Activated B cell treated with CpG ODN at 0.5 μM for 24 hours (primary cell): ENCODE measurements at regions not wholly inside any gene's neighbourhood (a gene's known extent, or its start where the extent isn't known, plus 50 kb on each side); places are given as distances from the start of the nearest gene placed in this dataset.

Source experiments
- ATAC-seq: fragments of 200-7000 bp; cut with Tn5 transposase; one replicate; pipeline ENCODE4 v1.10.0; 2021; ENCODE audit warnings: low read depth, mild to moderate bottlenecking, moderate library complexity
- CTCF ChIA-PET: fragments of 350-600 bp; sonication (Branson Sonifier 250); formaldehyde crosslinking; loops from one replicate; lab custom pipeline; 2021; ENCODE audit warnings: antibody characterized with exemption; lab: Charles Lee
- POLR2A ChIA-PET: fragments of 350-600 bp; sonication (Branson Sonifier 250); formaldehyde crosslinking; loops from one replicate; lab custom pipeline; 2021; ENCODE audit warnings: antibody characterized with exemption; lab: Charles Lee
- DNase-seq: peaks from one replicate; pipeline ENCODE4 v3.0.0; 2022
- H3K27ac Mint-ChIP-seq: one replicate; pipeline ENCODE4 v1.8.0; 2020; ENCODE audit warnings: mixed read lengths
- H3K27me3 Mint-ChIP-seq: one replicate; pipeline ENCODE4 v1.8.0; 2021; ENCODE audit warnings: mixed read lengths
- H3K36me3 Mint-ChIP-seq: one replicate; pipeline ENCODE4 v1.8.0; 2021; ENCODE audit warnings: low read depth, mixed read lengths
- H3K4me1 Mint-ChIP-seq: one replicate; pipeline ENCODE4 v1.8.0; 2021; ENCODE audit warnings: mixed read lengths
- H3K4me3 Mint-ChIP-seq: one replicate; pipeline ENCODE4 v1.8.0; 2020; ENCODE audit warnings: mild to moderate bottlenecking, mixed read lengths
- H3K9me3 Mint-ChIP-seq: one replicate; pipeline ENCODE4 v1.8.0; 2020; ENCODE audit warnings: mixed read lengths
- CTCF ChIP-seq: fragments of 200-600 bp; IDR thresholded peaks from one replicate; pipeline ENCODE4 v1.8.0; 2022; ENCODE audit warnings: antibody characterized with exemption, mild to moderate bottlenecking
- intact Hi-C: fragments of 100-400 bp; cut with micrococcal nuclease; formaldehyde crosslinking; loops from one replicate; pipeline ENCODE4 v1.15.1; 2024

GRCh38 chr3:135366816-135367215, 571.8 kb downstream of the EPHB1 start:
- no peak overlapping the region for H3K4me3 Mint-ChIP-seq
- H3K9me3 Mint-ChIP-seq, result no peaks in the 10 kb centered on the region
- DNase-seq (no peak), ATAC-seq (no peak)
- H3K36me3 Mint-ChIP-seq, result no peaks in the 10 kb centered on the region
- no peak overlapping the region for H3K27ac Mint-ChIP-seq
- intact Hi-C loops, result no loop called here
- POLR2A ChIA-PET, result no interaction called here
- CTCF ChIA-PET, result no interaction called here
- no peak for TF ChIP-seq CTCF
- no peaks in the 10 kb centered on the region for H3K27me3 Mint-ChIP-seq
- H3K4me1 Mint-ChIP-seq, result no peaks in the 10 kb centered on the region

- Mint-ChIP-seq H3K36me3 (no peaks in the 10 kb centered on the region), H3K27me3 (no peaks in the 10 kb centered on the region), H3K4me1 (no peaks in the 10 kb centered on the region), H3K4me3 (no peak overlapping the region), H3K9me3 (no peaks in the 10 kb centered on the region), H3K27ac (no peak overlapping the region)
- POLR2A ChIA-PET, result no interaction called here
- TF ChIP-seq CTCF, result no peak
- DNase-seq, result no peak
- ATAC-seq, result no peak
- CTCF ChIA-PET, result no interaction called here
- intact Hi-C loops, result no loop called here
Measured at GRCh38 chr3:135368316-135368715, 573.3 kb downstream of the EPHB1 start.

GRCh38 chr3:135368781-135369180, 573.7 kb downstream of the EPHB1 start:
- ChIA-PET CTCF (no interaction called here), POLR2A (interaction anchor here (0.5 kb wide), 1 partner anchor 511 kb away, joined by 3 read pairs; no protein-coding TSS in a partner anchor)
- H3K4me3 Mint-ChIP-seq, result no peak overlapping the region

GRCh38 chr3:135374571-135374970, 579.5 kb downstream of the EPHB1 start:
- no peak overlapping the region for H3K27ac Mint-ChIP-seq
- H3K9me3 Mint-ChIP-seq, result no peaks in the 10 kb centered on the region
- H3K4me3 Mint-ChIP-seq, result no peak overlapping the region
- DNase-seq (no peak), ATAC-seq (no peak)
- ChIA-PET POLR2A (no interaction called here), CTCF (no interaction called here)
- no peaks in the 10 kb centered on the region for H3K27me3 Mint-ChIP-seq
- H3K4me1 Mint-ChIP-seq, result no peaks in the 10 kb centered on the region
- H3K36me3 Mint-ChIP-seq, result no peaks in the 10 kb centered on the region
- intact Hi-C loops, result no loop called here
- TF ChIP-seq CTCF, result no peak

More at GRCh38 chr3:135368781-135369180, 573.7 kb downstream of the EPHB1 start:
- intact Hi-C loops, result no loop called here
- ATAC-seq (no peak), DNase-seq (no peak)
- no peaks in the 10 kb centered on the region for H3K9me3 Mint-ChIP-seq
- no peaks in the 10 kb centered on the region for H3K27me3 Mint-ChIP-seq
- H3K4me1 Mint-ChIP-seq, result no peaks in the 10 kb centered on the region
- H3K27ac Mint-ChIP-seq, result no peak overlapping the region
- no peaks in the 10 kb centered on the region for H3K36me3 Mint-ChIP-seq
- no peak for TF ChIP-seq CTCF

GRCh38 chr3:135382188-135382587, 583.3 kb upstream of the PPP2R3A start:
- DNase-seq (no peak), ATAC-seq (no peak)
- Mint-ChIP-seq H3K27me3 (no peaks in the 10 kb centered on the region), H3K36me3 (no peaks in the 10 kb centered on the region), H3K27ac (no peak overlapping the region), H3K4me3 (no peak overlapping the region), H3K9me3 (no peaks in the 10 kb centered on the region), H3K4me1 (no peaks in the 10 kb centered on the region)
- no peak for TF ChIP-seq CTCF
- intact Hi-C loops, result no loop called here
- CTCF ChIA-PET, result no interaction called here
- POLR2A ChIA-PET, result no interaction called here
